ENCODE measurements at regions not wholly inside any gene's neighbourhood (a gene's known extent, or its start where the extent isn't known, plus 50 kb on each side); places are given as distances from the start of the nearest gene placed in this dataset.

- H3K36me3 ChIP-seq (ENCODE audit: insufficient read depth, low read length) = no peaks in the 10 kb centered on the region
- H3K4me3 ChIP-seq (ENCODE audit: low read length) = no peak overlapping the region
- H4K20me1 ChIP-seq (ENCODE audit: insufficient read depth) = no peaks in the 10 kb centered on the region
- H3K27ac ChIP-seq (ENCODE audit: low read length) = no peak overlapping the region
- TF ChIP-seq RAD21 (conservative IDR thresholded peaks at IDR 0.05) (no peak), TAF1 (IDR thresholded peaks at IDR 0.05; ENCODE audit: low read depth) (no peak), MXI1 (conservative IDR thresholded peaks at IDR 0.05; ENCODE audit: poor library complexity, severe bottlenecking) (no peak), EZH2 (IDR thresholded peaks at IDR 0.05; ENCODE audit: borderline replicate concordance, insufficient read depth, low read length, poor library complexity, severe bottlenecking) (no peak), EP300 (conservative IDR thresholded peaks at IDR 0.05; ENCODE audit: poor library complexity, severe bottlenecking) (no peak), POLR2AphosphoS5 (IDR thresholded peaks at IDR 0.05) (no peak), SMC3 (conservative IDR thresholded peaks at IDR 0.05; ENCODE audit: poor library complexity) (no peak)
- TF ChIP-seq, protein P1, sequence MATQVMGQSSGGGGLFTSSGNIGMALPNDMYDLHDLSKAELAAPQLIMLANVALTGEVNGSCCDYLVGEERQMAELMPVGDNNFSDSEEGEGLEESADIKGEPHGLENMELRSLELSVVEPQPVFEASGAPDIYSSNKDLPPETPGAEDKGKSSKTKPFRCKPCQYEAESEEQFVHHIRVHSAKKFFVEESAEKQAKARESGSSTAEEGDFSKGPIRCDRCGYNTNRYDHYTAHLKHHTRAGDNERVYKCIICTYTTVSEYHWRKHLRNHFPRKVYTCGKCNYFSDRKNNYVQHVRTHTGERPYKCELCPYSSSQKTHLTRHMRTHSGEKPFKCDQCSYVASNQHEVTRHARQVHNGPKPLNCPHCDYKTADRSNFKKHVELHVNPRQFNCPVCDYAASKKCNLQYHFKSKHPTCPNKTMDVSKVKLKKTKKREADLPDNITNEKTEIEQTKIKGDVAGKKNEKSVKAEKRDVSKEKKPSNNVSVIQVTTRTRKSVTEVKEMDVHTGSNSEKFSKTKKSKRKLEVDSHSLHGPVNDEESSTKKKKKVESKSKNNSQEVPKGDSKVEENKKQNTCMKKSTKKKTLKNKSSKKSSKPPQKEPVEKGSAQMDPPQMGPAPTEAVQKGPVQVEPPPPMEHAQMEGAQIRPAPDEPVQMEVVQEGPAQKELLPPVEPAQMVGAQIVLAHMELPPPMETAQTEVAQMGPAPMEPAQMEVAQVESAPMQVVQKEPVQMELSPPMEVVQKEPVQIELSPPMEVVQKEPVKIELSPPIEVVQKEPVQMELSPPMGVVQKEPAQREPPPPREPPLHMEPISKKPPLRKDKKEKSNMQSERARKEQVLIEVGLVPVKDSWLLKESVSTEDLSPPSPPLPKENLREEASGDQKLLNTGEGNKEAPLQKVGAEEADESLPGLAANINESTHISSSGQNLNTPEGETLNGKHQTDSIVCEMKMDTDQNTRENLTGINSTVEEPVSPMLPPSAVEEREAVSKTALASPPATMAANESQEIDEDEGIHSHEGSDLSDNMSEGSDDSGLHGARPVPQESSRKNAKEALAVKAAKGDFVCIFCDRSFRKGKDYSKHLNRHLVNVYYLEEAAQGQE (IDR thresholded peaks at IDR 0.05; ENCODE audit: borderline replicate concordance) = no peak
- TF ChIP-seq, protein P2, sequence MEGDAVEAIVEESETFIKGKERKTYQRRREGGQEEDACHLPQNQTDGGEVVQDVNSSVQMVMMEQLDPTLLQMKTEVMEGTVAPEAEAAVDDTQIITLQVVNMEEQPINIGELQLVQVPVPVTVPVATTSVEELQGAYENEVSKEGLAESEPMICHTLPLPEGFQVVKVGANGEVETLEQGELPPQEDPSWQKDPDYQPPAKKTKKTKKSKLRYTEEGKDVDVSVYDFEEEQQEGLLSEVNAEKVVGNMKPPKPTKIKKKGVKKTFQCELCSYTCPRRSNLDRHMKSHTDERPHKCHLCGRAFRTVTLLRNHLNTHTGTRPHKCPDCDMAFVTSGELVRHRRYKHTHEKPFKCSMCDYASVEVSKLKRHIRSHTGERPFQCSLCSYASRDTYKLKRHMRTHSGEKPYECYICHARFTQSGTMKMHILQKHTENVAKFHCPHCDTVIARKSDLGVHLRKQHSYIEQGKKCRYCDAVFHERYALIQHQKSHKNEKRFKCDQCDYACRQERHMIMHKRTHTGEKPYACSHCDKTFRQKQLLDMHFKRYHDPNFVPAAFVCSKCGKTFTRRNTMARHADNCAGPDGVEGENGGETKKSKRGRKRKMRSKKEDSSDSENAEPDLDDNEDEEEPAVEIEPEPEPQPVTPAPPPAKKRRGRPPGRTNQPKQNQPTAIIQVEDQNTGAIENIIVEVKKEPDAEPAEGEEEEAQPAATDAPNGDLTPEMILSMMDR (IDR thresholded peaks at IDR 0.05; ENCODE audit: poor library complexity, severe bottlenecking) = no peak
- no peaks in the 10 kb centered on the region for H3K27me3 ChIP-seq (ENCODE audit: insufficient read depth, low read depth, low read length)
- no peak overlapping the region for H3K9ac ChIP-seq (ENCODE audit: low read length)
- H3K9me2 ChIP-seq (ENCODE audit: insufficient read depth, low read length) = no peaks in the 10 kb centered on the region
- no peak overlapping the region for H3K4me2 ChIP-seq (ENCODE audit: low read length)
- H2AFZ ChIP-seq (ENCODE audit: low read depth, low read length) = no peak overlapping the region
- H3F3A ChIP-seq (ENCODE audit: insufficient read depth, low read length, poor library complexity, severe bottlenecking) = no peaks in the 10 kb centered on the region
- no peaks in the 10 kb centered on the region for H3K79me2 ChIP-seq (replicated peaks; ENCODE audit: insufficient read depth, low read length)
- H3K9me3 ChIP-seq (ENCODE audit: low read length) = no peaks in the 10 kb centered on the region
Observed at GRCh38 chrX:5752831-5753230, 475.8 kb downstream of the NLGN4X start.

GRCh38 chrX:5748586-5749150 is 480.0 kb downstream of the NLGN4X start:
- no peak overlapping the region for H3K4me3 ChIP-seq (ENCODE audit: low read length)
- no peaks in the 10 kb centered on the region for H3K36me3 ChIP-seq (ENCODE audit: insufficient read depth, low read length)
- H3K9me2 ChIP-seq (ENCODE audit: insufficient read depth, low read length) = no peaks in the 10 kb centered on the region
- no peaks in the 10 kb centered on the region for H3K9me3 ChIP-seq (ENCODE audit: low read length)
- no peak overlapping the region for H3K4me2 ChIP-seq (ENCODE audit: low read length)
- H3K9ac ChIP-seq (ENCODE audit: low read length) = no peak overlapping the region
- no peaks in the 10 kb centered on the region for H4K20me1 ChIP-seq (ENCODE audit: insufficient read depth)
- no peak overlapping the region for H2AFZ ChIP-seq (ENCODE audit: low read depth, low read length)
- no peaks in the 10 kb centered on the region for H3K27me3 ChIP-seq (ENCODE audit: insufficient read depth, low read depth, low read length)
- H3F3A ChIP-seq (ENCODE audit: insufficient read depth, low read length, poor library complexity, severe bottlenecking) = no peaks in the 10 kb centered on the region
- no peaks in the 10 kb centered on the region for H3K79me2 ChIP-seq (replicated peaks; ENCODE audit: insufficient read depth, low read length)
- H3K27ac ChIP-seq (ENCODE audit: low read length) = no peak overlapping the region
- TF ChIP-seq TAF1 (IDR thresholded peaks at IDR 0.05; ENCODE audit: low read depth) = no peak
- no peak for TF ChIP-seq EZH2 (IDR thresholded peaks at IDR 0.05; ENCODE audit: borderline replicate concordance, insufficient read depth, low read length, poor library complexity, severe bottlenecking)
- no peak for TF ChIP-seq MXI1 (conservative IDR thresholded peaks at IDR 0.05; ENCODE audit: poor library complexity, severe bottlenecking)
- TF ChIP-seq POLR2AphosphoS5 (IDR thresholded peaks at IDR 0.05) = no peak
- TF ChIP-seq EP300 (conservative IDR thresholded peaks at IDR 0.05; ENCODE audit: poor library complexity, severe bottlenecking) = no peak
- TF ChIP-seq, protein P2 (IDR thresholded peaks at IDR 0.05; ENCODE audit: poor library complexity, severe bottlenecking) = no peak
- TF ChIP-seq SMC3 (conservative IDR thresholded peaks at IDR 0.05; ENCODE audit: poor library complexity) = no peak
- TF ChIP-seq, protein P1 (IDR thresholded peaks at IDR 0.05; ENCODE audit: borderline replicate concordance) = no peak
- TF ChIP-seq RAD21 (conservative IDR thresholded peaks at IDR 0.05) = no peak

Measured in neural cell (in vitro differentiated cells).